HG02798 (cell line): ENCODE measurements at regions not wholly inside any gene's neighbourhood (a gene's known extent, or its start where the extent isn't known, plus 50 kb on each side); places are given as distances from the start of the nearest gene placed in this dataset.
A peak's percentile ranks its signal among the peaks of the same experiment; 100 is the strongest.

ENCODE experiments used
- ATAC-seq: cut with Tn5 transposase; IDR thresholded peaks from one replicate; pipeline ENCODE4 v1.9.1; 2021; ENCODE audit warnings: mild to moderate bottlenecking; ENCODE audit not compliant: unreplicated experiment, poor library complexity

GRCh38 chr3:193825617-193826016, 232.6 kb downstream of the OPA1 start:
- no peak for ATAC-seq

GRCh38 chr3:193826159-193826795, 233.3 kb downstream of the OPA1 start:
- no peak for ATAC-seq

- no peak for ATAC-seq
These were observed 234.1 kb downstream of the OPA1 start for GRCh38 chr3:193827040-193827669.

GRCh38 chr3:193827871-193828270, 234.9 kb downstream of the OPA1 start:
- no peak for ATAC-seq

- ATAC-seq, result no peak
These were observed 235.5 kb downstream of the OPA1 start for GRCh38 chr3:193828477-193828876.

GRCh38 chr3:193829781-193830180, 236.8 kb downstream of the OPA1 start:
- no peak for ATAC-seq

GRCh38 chr3:193830791-193831191, 237.8 kb downstream of the OPA1 start:
- ATAC-seq, result no peak

- peak; percentile 54 for ATAC-seq
These were observed 238.8 kb downstream of the OPA1 start for GRCh38 chr3:193831495-193832455.

GRCh38 chr3:193832833-193833413, 239.9 kb downstream of the OPA1 start:
- no peak for ATAC-seq

GRCh38 chr3:193833592-193833991, 240.6 kb downstream of the OPA1 start:
- no peak for ATAC-seq

GRCh38 chr3:193835414-193835813, 242.4 kb downstream of the OPA1 start:
- no peak for ATAC-seq

- ATAC-seq, result no peak
These were observed 243.5 kb downstream of the OPA1 start for GRCh38 chr3:193836511-193836910.

- ATAC-seq, result no peak
These were observed 243.9 kb downstream of the OPA1 start for GRCh38 chr3:193836918-193837317.

- no peak for ATAC-seq
These were observed 244.4 kb downstream of the OPA1 start for GRCh38 chr3:193837347-193837827.

GRCh38 chr3:193840111-193840641, 247.2 kb downstream of the OPA1 start:
- no peak for ATAC-seq

- no peak for ATAC-seq
These were observed 248.6 kb downstream of the OPA1 start for GRCh38 chr3:193841581-193841980.

GRCh38 chr3:193842029-193842798, 249.2 kb downstream of the OPA1 start:
- peak; percentile 82 for ATAC-seq

GRCh38 chr3:193842832-193843473, 249.9 kb downstream of the OPA1 start:
- no peak for ATAC-seq
